ENCODE measurements at regions not wholly inside any gene's neighbourhood (a gene's known extent, or its start where the extent isn't known, plus 50 kb on each side); places are given as distances from the start of the nearest gene placed in this dataset.

DNA sequence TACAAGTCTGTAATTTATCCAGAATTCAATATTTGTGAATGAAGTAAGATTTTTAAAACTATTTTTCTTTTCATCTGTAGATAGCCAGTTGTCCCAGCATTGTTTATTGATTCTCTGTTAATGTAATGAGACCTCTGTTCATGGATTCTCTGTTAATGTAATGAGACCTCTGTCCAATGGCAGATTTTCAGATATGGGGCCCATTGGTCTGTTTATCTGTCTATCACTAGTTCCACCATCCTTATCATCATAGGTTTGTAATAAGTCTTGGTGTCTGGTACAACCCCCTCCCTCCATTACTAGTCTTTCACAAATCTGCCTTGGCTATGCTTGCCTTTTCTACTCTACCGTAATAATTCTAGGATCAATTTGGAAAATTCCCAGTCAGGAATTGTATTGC, 276.6 kb downstream of the ARHGAP12 start:
- H3K4me1 Mint-ChIP-seq (ENCODE audit: low read depth): no peaks in the 10 kb centered on the region
- no peaks in the 10 kb centered on the region for H3K9me3 Mint-ChIP-seq (ENCODE audit: low read depth)
- no peak for TF ChIP-seq CTCF (IDR thresholded peaks at IDR 0.05; ENCODE audit: unreplicated experiment)
- no peak overlapping the region for H3K27ac Mint-ChIP-seq
- H3K4me3 Mint-ChIP-seq (ENCODE audit: low read depth): no peak overlapping the region
- H3K36me3 Mint-ChIP-seq (ENCODE audit: insufficient read depth): no peaks in the 10 kb centered on the region
- no peak for DNase-seq (ENCODE audit: low spot score, unreplicated experiment)
- no peaks in the 10 kb centered on the region for H3K27me3 Mint-ChIP-seq

GRCh38 chr10:31650010-31650409, 278.6 kb downstream of the ARHGAP12 start:
- H3K27me3 Mint-ChIP-seq: no peaks in the 10 kb centered on the region
- no peak for TF ChIP-seq CTCF (IDR thresholded peaks at IDR 0.05; ENCODE audit: unreplicated experiment)
- no peaks in the 10 kb centered on the region for H3K9me3 Mint-ChIP-seq (ENCODE audit: low read depth)
- no peak overlapping the region for H3K4me3 Mint-ChIP-seq (ENCODE audit: low read depth)
- no peaks in the 10 kb centered on the region for H3K4me1 Mint-ChIP-seq (ENCODE audit: low read depth)
- no peak for DNase-seq (ENCODE audit: low spot score, unreplicated experiment)
- no peak overlapping the region for H3K27ac Mint-ChIP-seq
- no peaks in the 10 kb centered on the region for H3K36me3 Mint-ChIP-seq (ENCODE audit: insufficient read depth)

GRCh38 chr10:31648966-31649365, 279.7 kb downstream of the ARHGAP12 start:
- Mint-ChIP-seq H3K27ac (no peak overlapping the region), H3K36me3 (ENCODE audit: insufficient read depth) (no peaks in the 10 kb centered on the region), H3K9me3 (ENCODE audit: low read depth) (no peaks in the 10 kb centered on the region), H3K4me1 (ENCODE audit: low read depth) (no peaks in the 10 kb centered on the region), H3K4me3 (ENCODE audit: low read depth) (no peak overlapping the region), H3K27me3 (no peaks in the 10 kb centered on the region)
- TF ChIP-seq CTCF (IDR thresholded peaks at IDR 0.05; ENCODE audit: unreplicated experiment): no peak
- no peak for DNase-seq (ENCODE audit: low spot score, unreplicated experiment)

- no peaks in the 10 kb centered on the region for H3K36me3 Mint-ChIP-seq (ENCODE audit: insufficient read depth)
- TF ChIP-seq CTCF (IDR thresholded peaks at IDR 0.05; ENCODE audit: unreplicated experiment): no peak
- no peak overlapping the region for H3K4me3 Mint-ChIP-seq (ENCODE audit: low read depth)
- H3K27ac Mint-ChIP-seq: no peak overlapping the region
- no peaks in the 10 kb centered on the region for H3K9me3 Mint-ChIP-seq (ENCODE audit: low read depth)
- no peaks in the 10 kb centered on the region for H3K27me3 Mint-ChIP-seq
- H3K4me1 Mint-ChIP-seq (ENCODE audit: low read depth): no peaks in the 10 kb centered on the region
- no peak for DNase-seq (ENCODE audit: low spot score, unreplicated experiment)
These were observed 280.8 kb downstream of the ARHGAP12 start for GRCh38 chr10:31647861-31648260.

DNA sequence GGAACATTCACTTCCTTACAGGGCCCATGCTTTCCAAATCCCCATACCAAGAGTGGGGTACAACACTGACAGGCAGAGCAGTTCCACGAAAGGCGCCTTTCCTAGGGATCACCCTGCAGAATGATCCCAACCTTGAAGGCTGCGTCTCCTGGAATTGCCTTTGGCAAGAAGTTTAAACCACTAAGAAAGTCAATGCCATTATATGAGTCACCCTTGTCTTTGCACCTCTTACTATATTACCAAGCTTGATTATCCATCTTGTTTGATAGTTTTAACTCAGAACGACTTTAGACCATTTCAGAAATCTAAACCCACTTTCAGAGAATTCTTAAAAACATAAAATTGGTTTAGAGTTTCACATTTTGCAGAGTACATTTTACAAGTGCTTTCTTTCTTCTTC, 282.1 kb downstream of the ARHGAP12 start:
- H3K4me3 Mint-ChIP-seq (ENCODE audit: low read depth): no peak overlapping the region
- no peak for DNase-seq (ENCODE audit: low spot score, unreplicated experiment)
- H3K27ac Mint-ChIP-seq: no peak overlapping the region
- no peaks in the 10 kb centered on the region for H3K9me3 Mint-ChIP-seq (ENCODE audit: low read depth)
- H3K4me1 Mint-ChIP-seq (ENCODE audit: low read depth): no peaks in the 10 kb centered on the region
- no peak for TF ChIP-seq CTCF (IDR thresholded peaks at IDR 0.05; ENCODE audit: unreplicated experiment)
- H3K36me3 Mint-ChIP-seq (ENCODE audit: insufficient read depth): no peaks in the 10 kb centered on the region
- no peaks in the 10 kb centered on the region for H3K27me3 Mint-ChIP-seq

All from progenitor cell of endocrine pancreas (in vitro differentiated cells).